ENCODE measurements at regions not wholly inside any gene's neighbourhood (a gene's known extent, or its start where the extent isn't known, plus 50 kb on each side); places are given as distances from the start of the nearest gene placed in this dataset.
"Not testable (repeated sequence)": the region's sequence is repeated elsewhere in the genome, so short reads cannot be mapped to it uniquely, and the experiment has no call there.

- Histone ChIP-seq H3K9me2 (replicated peaks; ENCODE audit: control insufficient read depth, low read length) (no peaks in the 10 kb centered on the region), H3K27ac (ENCODE audit: low read depth, low read length) (no peak overlapping the region), H3F3A (ENCODE audit: control insufficient read depth, insufficient read depth) (no peaks in the 10 kb centered on the region), H3K9me3 (ENCODE audit: control insufficient read depth, insufficient read depth, low read length) (no peaks in the 10 kb centered on the region), H3K36me3 (ENCODE audit: control insufficient read depth, low read length) (no peaks in the 10 kb centered on the region), H3K4me2 (ENCODE audit: low read length) (no peak overlapping the region), H4K20me1 (ENCODE audit: control insufficient read depth, insufficient read depth, low read depth, low read length) (no peaks in the 10 kb centered on the region), H3K27me3 (ENCODE audit: control insufficient read depth, low read length) (no peaks in the 10 kb centered on the region), H3K79me2 (ENCODE audit: control insufficient read depth, low read length) (no peaks in the 10 kb centered on the region), H3K4me3 (ENCODE audit: low read length) (no peak overlapping the region), H3K4me1 (ENCODE audit: control insufficient read depth, low read length) (no peaks in the 10 kb centered on the region)
- no peak for TF ChIP-seq CTCF (IDR thresholded peaks at IDR 0.05; ENCODE audit: low read depth, low read length, poor library complexity, severe bottlenecking)
- TF ChIP-seq EZH2phosphoT487 (IDR thresholded peaks at IDR 0.05; ENCODE audit: borderline replicate concordance, low read length): no peak
Measured at GRCh38 chr18:42513441-42513840, 558.4 kb downstream of the PIK3C3 start.

GRCh38 chr18:42514512-42514911 lies 559.5 kb downstream of the PIK3C3 start:
- Histone ChIP-seq H3K27ac (ENCODE audit: low read depth, low read length) (no peak overlapping the region), H3F3A (ENCODE audit: control insufficient read depth, insufficient read depth) (no peaks in the 10 kb centered on the region), H3K9me3 (ENCODE audit: control insufficient read depth, insufficient read depth, low read length) (no peaks in the 10 kb centered on the region), H3K9me2 (replicated peaks; ENCODE audit: control insufficient read depth, low read length) (no peaks in the 10 kb centered on the region), H3K79me2 (ENCODE audit: control insufficient read depth, low read length) (no peaks in the 10 kb centered on the region), H3K4me2 (ENCODE audit: low read length) (no peak overlapping the region), H3K27me3 (ENCODE audit: control insufficient read depth, low read length) (no peaks in the 10 kb centered on the region), H3K4me1 (ENCODE audit: control insufficient read depth, low read length) (no peaks in the 10 kb centered on the region), H3K36me3 (ENCODE audit: control insufficient read depth, low read length) (no peaks in the 10 kb centered on the region), H4K20me1 (ENCODE audit: control insufficient read depth, insufficient read depth, low read depth, low read length) (no peaks in the 10 kb centered on the region), H3K4me3 (ENCODE audit: low read length) (no peak overlapping the region)
- no peak for TF ChIP-seq CTCF (IDR thresholded peaks at IDR 0.05; ENCODE audit: low read depth, low read length, poor library complexity, severe bottlenecking)
- TF ChIP-seq EZH2phosphoT487 (IDR thresholded peaks at IDR 0.05; ENCODE audit: borderline replicate concordance, low read length): no peak

GRCh38 chr18:42517896-42518295 lies 562.9 kb downstream of the PIK3C3 start:
- no peaks in the 10 kb centered on the region for H3F3A ChIP-seq (ENCODE audit: control insufficient read depth, insufficient read depth)
- no peak for TF ChIP-seq EZH2phosphoT487 (IDR thresholded peaks at IDR 0.05; ENCODE audit: borderline replicate concordance, low read length)
- TF ChIP-seq CTCF (IDR thresholded peaks at IDR 0.05; ENCODE audit: low read depth, low read length, poor library complexity, severe bottlenecking): no peak
- no peak overlapping the region for H3K27ac ChIP-seq (ENCODE audit: low read depth, low read length)
- no peaks in the 10 kb centered on the region for H3K36me3 ChIP-seq (ENCODE audit: control insufficient read depth, low read length)
- no peaks in the 10 kb centered on the region for H3K79me2 ChIP-seq (ENCODE audit: control insufficient read depth, low read length)
- no peak overlapping the region for H3K4me3 ChIP-seq (ENCODE audit: low read length)
- no peaks in the 10 kb centered on the region for H3K9me3 ChIP-seq (ENCODE audit: control insufficient read depth, insufficient read depth, low read length)
- no peak overlapping the region for H3K4me2 ChIP-seq (ENCODE audit: low read length)
- H3K4me1 ChIP-seq (ENCODE audit: control insufficient read depth, low read length): no peaks in the 10 kb centered on the region
- no peaks in the 10 kb centered on the region; the same call in 1 of the 2 replicates for H3K9me2 ChIP-seq (replicated peaks; ENCODE audit: control insufficient read depth, low read length)
- H4K20me1 ChIP-seq (ENCODE audit: control insufficient read depth, insufficient read depth, low read depth, low read length): no peaks in the 10 kb centered on the region
- H3K27me3 ChIP-seq (ENCODE audit: control insufficient read depth, low read length): no peaks in the 10 kb centered on the region

GRCh38 chr18:42518331-42518730 lies 563.3 kb downstream of the PIK3C3 start:
- H3K27ac ChIP-seq (ENCODE audit: low read depth, low read length); H3K27me3 ChIP-seq (ENCODE audit: control insufficient read depth, low read length); H3K79me2 ChIP-seq (ENCODE audit: control insufficient read depth, low read length); H3K9me3 ChIP-seq (ENCODE audit: control insufficient read depth, insufficient read depth, low read length); H3K9me2 ChIP-seq (replicated peaks; ENCODE audit: control insufficient read depth, low read length); H3K4me1 ChIP-seq (ENCODE audit: control insufficient read depth, low read length); H3K4me2 ChIP-seq (ENCODE audit: low read length); H4K20me1 ChIP-seq (ENCODE audit: control insufficient read depth, insufficient read depth, low read depth, low read length); H3F3A ChIP-seq (ENCODE audit: control insufficient read depth, insufficient read depth); H3K36me3 ChIP-seq (ENCODE audit: control insufficient read depth, low read length); H3K4me3 ChIP-seq (ENCODE audit: low read length): not testable (repeated sequence)

Measured in DOHH2 (cell line).